Central memory CD8-positive, alpha-beta T cell (primary cell): ENCODE measurements at regions not wholly inside any gene's neighbourhood (a gene's known extent, or its start where the extent isn't known, plus 50 kb on each side); places are given as distances from the start of the nearest gene placed in this dataset.
"Not testable (repeated sequence)": the region's sequence is repeated elsewhere in the genome, so short reads cannot be mapped to it uniquely, and the experiment has no call there.

Experiments
- ATAC-seq: fragments of 150-1000 bp; cut with Tn5 transposase; replicated peaks from 2 replicates; pipeline ENCODE4 v1.10.0; 2022; ENCODE audit warnings: mild to moderate bottlenecking, moderate FRiP score, moderate number of reproducible peaks; ENCODE audit not compliant: poor library complexity, severe bottlenecking; ENCODE audit errors: extremely low read depth
- DNase-seq, 2 donors: peaks; one replicate each; pipeline ENCODE4 v3.0.0; 2021; ENCODE audit warnings: low spot score in 2 of 2
- H3K27ac Mint-ChIP-seq: one replicate; pipeline ENCODE4 v1.8.0; 2022; ENCODE audit warnings: low read depth, mild to moderate bottlenecking, moderate library complexity, mixed read lengths
- H3K27me3 Mint-ChIP-seq: one replicate; pipeline ENCODE4 v1.8.0; 2022; ENCODE audit warnings: mixed read lengths
- H3K36me3 Mint-ChIP-seq: one replicate; pipeline ENCODE4 v1.8.0; 2022; ENCODE audit warnings: mild to moderate bottlenecking, moderate library complexity, mixed read lengths; ENCODE audit not compliant: insufficient read depth
- H3K4me1 Mint-ChIP-seq: one replicate; pipeline ENCODE4 v1.8.0; 2022; ENCODE audit warnings: mixed read lengths
- H3K4me3 Mint-ChIP-seq: one replicate; pipeline ENCODE4 v1.8.0; 2022; ENCODE audit warnings: mild to moderate bottlenecking, moderate library complexity, mixed read lengths
- H3K9me3 Mint-ChIP-seq: one replicate; pipeline ENCODE4 v1.8.0; 2022; ENCODE audit warnings: mixed read lengths

DNA sequence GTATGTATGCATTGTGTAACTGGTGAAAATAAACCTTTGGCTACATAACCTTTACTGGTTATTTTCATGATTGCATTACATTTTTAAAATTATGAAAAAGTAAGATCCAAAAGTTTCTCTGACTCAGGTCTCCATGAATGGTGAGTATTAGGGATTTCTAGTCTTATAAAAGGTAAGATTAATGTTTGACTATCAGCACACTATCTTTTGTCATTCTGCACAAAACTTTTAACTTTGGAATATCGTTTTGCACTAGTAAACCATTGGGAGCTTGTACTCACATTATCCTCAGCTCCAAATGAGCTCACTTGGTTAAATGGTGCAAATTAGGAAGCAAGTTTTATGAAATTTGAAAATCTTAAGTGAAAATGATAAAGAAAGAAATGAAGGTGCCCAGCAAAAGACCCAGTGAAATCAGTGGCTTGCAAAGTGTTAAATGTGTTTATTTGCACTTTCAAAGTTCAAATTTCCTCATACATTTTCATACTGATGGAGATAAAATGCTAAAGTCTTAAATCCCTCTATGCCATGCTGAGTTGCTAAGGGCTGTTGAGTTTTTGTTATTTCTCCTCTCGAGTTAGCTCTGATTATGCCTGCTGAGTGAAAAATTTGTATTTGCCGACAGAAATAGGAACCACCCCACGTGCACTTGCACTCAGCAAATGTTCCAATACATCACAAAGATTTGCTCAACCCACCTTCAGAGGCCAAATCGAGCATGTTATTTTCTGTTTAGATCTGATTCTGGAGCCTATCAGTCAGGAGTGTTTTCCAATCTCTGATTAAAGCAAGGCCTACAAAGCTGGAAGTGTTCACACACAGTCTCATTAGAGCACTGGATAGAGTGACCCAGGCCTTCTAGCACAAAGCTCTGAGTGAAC lies 885.7 kb downstream of the NR2F1-AS1 start:
- no peaks in the 10 kb centered on the region for H3K27me3 Mint-ChIP-seq
- ATAC-seq: no peak

DNA sequence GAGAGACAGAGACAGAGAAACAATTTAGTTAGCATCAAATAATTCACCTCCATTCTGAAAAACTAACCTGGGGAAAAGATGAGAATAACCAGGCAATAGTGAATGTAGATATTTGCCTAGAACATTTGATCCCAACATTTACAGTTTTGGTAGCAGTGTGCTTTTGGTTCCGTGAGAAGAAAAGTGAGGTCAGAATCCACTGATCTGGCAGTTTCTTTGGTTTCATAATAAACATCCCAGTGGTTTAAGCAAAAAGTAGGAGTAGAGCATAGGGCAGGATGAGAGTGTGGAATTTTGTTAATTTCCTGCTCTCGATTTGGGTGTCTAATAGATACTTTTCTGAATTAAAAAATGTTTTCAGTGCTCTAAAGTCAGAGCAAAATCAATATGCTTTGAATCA lies 887.0 kb downstream of the NR2F1-AS1 start:
- Mint-ChIP-seq H3K27ac (no peak overlapping the region), H3K9me3 (no peaks in the 10 kb centered on the region), H3K36me3 (no peaks in the 10 kb centered on the region), H3K4me3 (no peak overlapping the region), H3K4me1 (no peaks in the 10 kb centered on the region), H3K27me3 (no peaks in the 10 kb centered on the region)
- no peak for ATAC-seq
- DNase-seq: no peak

More for the DNA sequence above, 885.7 kb downstream of the NR2F1-AS1 start:
- Mint-ChIP-seq H3K4me1 (no peaks in the 10 kb centered on the region), H3K27ac (no peak overlapping the region), H3K9me3 (no peaks in the 10 kb centered on the region), H3K36me3 (no peaks in the 10 kb centered on the region), H3K4me3 (no peak overlapping the region)
- no peak for DNase-seq

DNA sequence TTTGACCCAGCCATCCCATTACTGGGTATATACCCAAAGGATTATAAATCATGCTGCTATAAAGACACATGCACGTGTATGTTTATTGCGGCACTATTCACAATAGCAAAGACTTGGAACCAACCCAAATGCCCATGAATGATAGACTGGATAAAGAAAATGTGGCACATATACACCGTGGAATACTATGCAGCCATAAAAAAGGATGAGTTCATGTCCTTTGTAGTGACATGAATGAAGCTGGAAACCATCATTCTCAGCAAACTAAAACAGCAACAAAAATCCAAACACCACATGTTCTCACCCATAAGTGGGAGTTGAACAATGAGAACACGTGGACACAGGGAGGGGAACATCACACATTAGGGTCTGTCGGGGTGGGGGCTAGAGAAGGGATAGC lies 889.1 kb downstream of the NR2F1-AS1 start:
- H3K36me3 Mint-ChIP-seq, H3K27me3 Mint-ChIP-seq, DNase-seq: not testable (repeated sequence)

DNA sequence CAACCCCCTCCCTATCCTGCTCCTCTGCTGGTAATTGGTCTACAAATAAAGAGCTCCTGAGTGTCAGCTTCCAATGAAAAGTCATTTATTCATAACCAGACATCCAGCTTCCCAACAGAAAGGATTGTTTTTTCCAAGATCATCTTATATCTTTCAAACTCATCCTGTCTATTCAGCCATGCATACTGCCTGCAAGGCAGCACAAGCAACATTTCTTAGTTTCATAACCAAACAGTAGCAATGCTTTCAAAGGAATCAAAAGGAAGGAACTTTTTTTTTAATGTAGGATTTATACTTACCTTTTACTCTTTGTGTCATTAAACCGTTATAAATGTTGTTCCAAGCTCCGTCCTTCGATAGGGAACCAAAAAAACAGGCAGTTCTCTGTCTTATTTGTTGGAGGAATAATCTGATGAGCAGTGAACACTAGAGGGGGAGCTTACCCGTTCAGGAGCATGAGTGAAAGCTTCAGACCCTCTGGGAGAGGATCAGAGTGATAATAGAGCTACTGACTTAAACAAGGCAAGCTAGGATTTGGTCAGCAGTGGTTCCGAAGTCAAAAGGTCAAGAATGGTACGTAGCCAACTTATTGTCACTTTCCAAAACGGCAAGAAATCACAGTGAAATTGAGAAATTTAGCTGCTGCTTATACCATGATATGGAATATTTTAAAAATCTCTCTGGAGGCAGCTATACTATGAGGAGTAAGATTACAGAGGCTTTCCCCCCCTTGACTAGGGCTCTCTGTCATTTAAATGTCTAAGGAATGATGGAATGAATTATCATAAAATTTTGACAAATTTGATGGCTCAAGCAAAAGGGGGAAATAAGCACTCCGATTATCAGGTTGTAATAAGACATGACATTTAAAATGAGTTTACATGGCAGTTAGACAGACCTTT lies 892.9 kb downstream of the NR2F1-AS1 start:
- DNase-seq (no peak), ATAC-seq (no peak)
- Mint-ChIP-seq H3K27ac (no peak overlapping the region), H3K4me1 (no peaks in the 10 kb centered on the region), H3K27me3 (no peaks in the 10 kb centered on the region), H3K9me3 (peaks cover 9% of the 10 kb centered on the region), H3K36me3 (no peaks in the 10 kb centered on the region), H3K4me3 (no peak overlapping the region)

More for the DNA sequence above, 889.1 kb downstream of the NR2F1-AS1 start:
- not testable (repeated sequence) for H3K4me3 Mint-ChIP-seq, ATAC-seq, H3K4me1 Mint-ChIP-seq, H3K9me3 Mint-ChIP-seq, H3K27ac Mint-ChIP-seq

DNA sequence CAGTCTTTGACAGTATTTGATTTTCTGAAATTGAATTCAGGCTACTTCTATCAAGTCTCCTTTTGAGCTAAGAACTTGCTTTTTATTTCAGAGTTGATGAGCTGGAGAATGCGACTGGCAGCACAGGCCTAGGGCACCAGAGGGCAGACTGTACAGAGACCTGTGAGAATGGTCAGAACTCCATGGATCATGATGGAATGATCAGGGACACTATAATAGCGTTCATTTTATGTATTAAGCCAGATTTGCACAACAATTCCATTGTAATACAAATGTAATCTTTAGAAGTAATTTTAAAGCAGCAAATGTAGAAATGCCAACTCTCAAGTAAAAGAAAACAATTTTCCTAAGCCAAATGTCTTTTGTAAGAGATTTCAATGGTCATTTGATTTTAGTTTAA lies 902.4 kb downstream of the NR2F1-AS1 start:
- Mint-ChIP-seq H3K4me3 (no peak overlapping the region), H3K27me3 (no peaks in the 10 kb centered on the region), H3K27ac (no peak overlapping the region), H3K4me1 (no peaks in the 10 kb centered on the region), H3K9me3 (peaks cover 10% of the 10 kb centered on the region), H3K36me3 (no peaks in the 10 kb centered on the region)
- ATAC-seq: no peak
- no peak for DNase-seq

DNA sequence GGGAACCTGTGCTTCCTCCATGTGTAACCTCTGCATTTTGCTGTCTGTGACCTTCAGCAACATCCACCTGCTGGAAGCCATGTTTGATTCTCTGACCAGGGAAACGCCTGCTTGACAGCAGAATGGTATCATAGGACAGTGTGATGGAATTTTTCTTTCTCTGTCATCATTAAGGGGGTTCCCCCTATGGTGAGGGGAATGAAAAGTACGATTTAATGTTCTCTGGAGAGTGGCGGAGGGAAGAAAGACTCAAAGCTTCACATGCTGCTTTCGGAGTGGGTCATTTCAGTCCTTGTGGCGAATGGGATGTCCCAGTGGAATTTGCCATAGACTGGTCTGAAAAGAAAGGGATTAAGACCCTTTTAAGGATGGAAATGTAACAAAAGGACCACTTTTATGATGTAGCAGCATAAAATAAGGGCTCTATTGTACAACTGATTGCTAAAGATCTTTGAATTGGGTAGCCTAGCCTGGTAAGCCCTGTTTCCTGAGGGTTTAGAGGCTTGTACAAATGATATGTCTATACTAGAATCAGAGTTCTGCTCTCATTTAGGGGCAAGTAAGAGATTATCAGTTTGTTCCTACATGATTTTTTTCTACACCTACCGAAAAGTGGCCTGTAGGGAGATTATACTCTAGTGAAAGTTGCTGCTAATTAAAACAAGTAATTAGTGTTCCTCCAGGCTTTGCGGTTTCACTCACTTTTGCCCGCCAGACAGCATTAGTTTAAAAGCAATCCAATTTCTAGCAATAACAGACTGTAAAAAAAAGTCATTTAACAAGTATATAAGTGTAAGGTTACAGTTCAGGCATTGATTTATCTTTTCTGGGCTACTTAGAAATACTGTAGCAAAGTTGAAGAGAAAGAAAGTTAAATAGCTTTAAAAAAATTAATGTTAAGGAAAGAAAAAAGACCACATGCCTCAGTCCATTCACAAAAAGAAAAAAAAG lies 904.5 kb downstream of the NR2F1-AS1 start:
- no peak overlapping the region for H3K27ac Mint-ChIP-seq
- no peak overlapping the region for H3K4me3 Mint-ChIP-seq
- H3K4me1 Mint-ChIP-seq: no peaks in the 10 kb centered on the region
- DNase-seq (no peak), ATAC-seq (no peak)
- H3K27me3 Mint-ChIP-seq: no peaks in the 10 kb centered on the region
- peaks cover 5% of the 10 kb centered on the region for H3K9me3 Mint-ChIP-seq
- no peaks in the 10 kb centered on the region for H3K36me3 Mint-ChIP-seq

DNA sequence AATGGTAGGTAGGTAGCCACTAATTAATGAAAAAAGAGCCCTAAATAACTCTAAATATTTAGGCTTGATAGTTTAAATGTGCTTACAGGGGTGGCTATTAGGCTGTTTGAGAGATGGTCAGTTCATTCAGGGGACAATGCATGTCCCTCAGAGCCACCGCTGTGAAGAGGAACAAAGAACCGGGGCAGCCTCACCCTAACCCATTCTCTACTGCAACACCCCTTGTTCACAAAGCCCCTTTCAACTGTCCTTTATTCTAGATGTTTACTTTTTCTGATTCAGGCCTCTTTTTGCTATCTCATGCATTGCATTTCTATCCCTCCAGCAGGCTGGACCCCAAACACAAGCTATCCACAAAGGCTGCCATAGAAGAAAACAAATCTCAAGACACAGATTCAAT lies 906.7 kb downstream of the NR2F1-AS1 start:
- DNase-seq (no peak), ATAC-seq (no peak)
- Mint-ChIP-seq H3K27ac (no peak overlapping the region), H3K4me1 (no peaks in the 10 kb centered on the region), H3K36me3 (no peaks in the 10 kb centered on the region), H3K27me3 (no peaks in the 10 kb centered on the region), H3K4me3 (no peak overlapping the region), H3K9me3 (peaks cover 5% of the 10 kb centered on the region)

DNA sequence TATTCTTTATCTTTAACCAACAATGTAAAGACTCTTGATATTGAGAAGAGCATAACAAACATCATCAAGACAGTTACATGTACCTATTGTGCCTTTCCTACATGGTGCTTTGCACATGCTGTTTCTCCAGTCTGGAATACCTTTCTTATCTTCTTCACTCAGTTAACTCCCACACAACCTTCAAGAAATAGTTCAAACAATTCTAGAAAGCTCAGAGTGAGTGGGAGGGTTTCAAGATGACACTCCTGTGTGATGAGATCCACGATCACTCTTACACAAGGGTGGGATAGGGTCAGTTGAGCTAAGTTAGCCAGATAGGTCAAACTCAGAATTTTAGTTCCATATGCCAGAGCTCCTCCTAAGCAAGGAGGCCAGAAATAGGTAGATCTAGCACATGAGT lies 915.5 kb downstream of the NR2F1-AS1 start:
- ATAC-seq: no peak
- no peaks in the 10 kb centered on the region for H3K4me1 Mint-ChIP-seq
- no peak overlapping the region for H3K27ac Mint-ChIP-seq
- no peaks in the 10 kb centered on the region for H3K27me3 Mint-ChIP-seq
- no peak overlapping the region for H3K4me3 Mint-ChIP-seq
- DNase-seq: no peak
- peaks cover 6% of the 10 kb centered on the region for H3K9me3 Mint-ChIP-seq
- H3K36me3 Mint-ChIP-seq: no peaks in the 10 kb centered on the region

DNA sequence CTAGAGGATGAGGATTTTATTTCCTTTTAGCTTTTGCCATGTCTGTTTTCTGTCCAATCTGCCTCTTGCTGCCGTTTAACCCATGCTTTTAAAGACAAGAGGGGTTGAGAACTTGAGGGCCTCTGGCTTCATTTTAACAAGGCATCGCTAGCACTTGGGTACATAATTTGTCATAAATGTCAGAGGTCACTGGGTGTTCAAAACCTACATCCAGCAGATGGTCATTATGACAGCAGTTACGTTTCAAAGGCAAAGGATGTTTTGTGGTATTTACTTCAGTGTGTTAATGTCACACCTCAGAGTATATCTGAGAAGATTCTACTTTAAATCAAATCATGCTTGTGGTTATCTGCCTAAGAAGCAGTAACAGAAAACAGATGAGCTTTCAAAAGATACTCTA lies 918.3 kb downstream of the NR2F1-AS1 start:
- ATAC-seq (no peak), DNase-seq (no peak)
- no peaks in the 10 kb centered on the region for H3K36me3 Mint-ChIP-seq
- peaks cover 22% of the 10 kb centered on the region for H3K9me3 Mint-ChIP-seq
- no peaks in the 10 kb centered on the region for H3K4me1 Mint-ChIP-seq
- no peak overlapping the region for H3K4me3 Mint-ChIP-seq
- no peaks in the 10 kb centered on the region for H3K27me3 Mint-ChIP-seq
- no peak overlapping the region for H3K27ac Mint-ChIP-seq

DNA sequence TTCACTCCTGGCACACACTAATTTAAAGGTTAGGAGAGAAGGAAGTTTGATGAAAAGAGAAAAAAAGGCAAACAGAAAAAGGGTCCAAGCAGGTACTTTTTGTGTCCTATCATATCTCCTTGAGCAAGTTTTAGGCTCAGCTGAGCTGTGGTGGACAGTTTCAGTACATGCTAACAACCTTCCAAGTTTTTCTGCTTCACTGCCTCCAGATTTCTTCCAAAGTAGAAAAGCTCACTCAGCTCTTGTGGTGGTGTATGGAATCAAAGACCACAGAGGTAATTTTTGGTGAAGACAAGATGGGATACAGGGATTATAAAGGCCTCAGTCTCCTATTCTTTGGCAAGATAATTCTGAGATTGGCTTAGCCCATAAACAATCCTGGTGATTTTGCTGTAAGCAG lies 921.8 kb downstream of the NR2F1-AS1 start:
- no peaks in the 10 kb centered on the region for H3K36me3 Mint-ChIP-seq
- no peak for ATAC-seq

DNA sequence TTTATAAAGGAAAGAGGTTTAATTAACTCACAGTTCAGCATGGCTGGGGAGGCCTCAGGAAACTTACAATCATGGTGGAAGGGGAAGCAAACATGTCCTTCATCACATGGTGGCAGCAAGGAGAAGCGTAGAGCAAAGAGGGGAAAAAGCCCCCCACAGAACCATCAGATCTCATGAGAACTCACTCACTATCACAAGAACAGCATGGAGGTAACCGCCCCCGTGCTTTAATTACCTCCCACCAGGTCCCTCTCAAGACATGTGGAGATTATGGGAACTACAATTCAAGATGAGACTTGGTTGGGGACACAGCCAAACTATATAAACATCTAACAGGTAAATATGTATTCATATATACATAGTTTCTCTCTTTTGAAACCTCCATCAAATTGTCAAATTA lies 926.4 kb downstream of the NR2F1-AS1 start:
- H3K27ac Mint-ChIP-seq, ATAC-seq, H3K4me3 Mint-ChIP-seq, H3K4me1 Mint-ChIP-seq, DNase-seq, H3K36me3 Mint-ChIP-seq, H3K27me3 Mint-ChIP-seq: not testable (repeated sequence)
- H3K9me3 Mint-ChIP-seq: peaks cover 26% of the 10 kb centered on the region

More for the DNA sequence above, 921.8 kb downstream of the NR2F1-AS1 start:
- H3K4me1 Mint-ChIP-seq: no peaks in the 10 kb centered on the region
- no peak for DNase-seq
- H3K27ac Mint-ChIP-seq: no peak overlapping the region
- H3K27me3 Mint-ChIP-seq: no peaks in the 10 kb centered on the region
- no peak overlapping the region for H3K4me3 Mint-ChIP-seq
- H3K9me3 Mint-ChIP-seq: peaks cover 29% of the 10 kb centered on the region
